ENCODE measurements at regions not wholly inside any gene's neighbourhood (a gene's known extent, or its start where the extent isn't known, plus 50 kb on each side); places are given as distances from the start of the nearest gene placed in this dataset.

DNA sequence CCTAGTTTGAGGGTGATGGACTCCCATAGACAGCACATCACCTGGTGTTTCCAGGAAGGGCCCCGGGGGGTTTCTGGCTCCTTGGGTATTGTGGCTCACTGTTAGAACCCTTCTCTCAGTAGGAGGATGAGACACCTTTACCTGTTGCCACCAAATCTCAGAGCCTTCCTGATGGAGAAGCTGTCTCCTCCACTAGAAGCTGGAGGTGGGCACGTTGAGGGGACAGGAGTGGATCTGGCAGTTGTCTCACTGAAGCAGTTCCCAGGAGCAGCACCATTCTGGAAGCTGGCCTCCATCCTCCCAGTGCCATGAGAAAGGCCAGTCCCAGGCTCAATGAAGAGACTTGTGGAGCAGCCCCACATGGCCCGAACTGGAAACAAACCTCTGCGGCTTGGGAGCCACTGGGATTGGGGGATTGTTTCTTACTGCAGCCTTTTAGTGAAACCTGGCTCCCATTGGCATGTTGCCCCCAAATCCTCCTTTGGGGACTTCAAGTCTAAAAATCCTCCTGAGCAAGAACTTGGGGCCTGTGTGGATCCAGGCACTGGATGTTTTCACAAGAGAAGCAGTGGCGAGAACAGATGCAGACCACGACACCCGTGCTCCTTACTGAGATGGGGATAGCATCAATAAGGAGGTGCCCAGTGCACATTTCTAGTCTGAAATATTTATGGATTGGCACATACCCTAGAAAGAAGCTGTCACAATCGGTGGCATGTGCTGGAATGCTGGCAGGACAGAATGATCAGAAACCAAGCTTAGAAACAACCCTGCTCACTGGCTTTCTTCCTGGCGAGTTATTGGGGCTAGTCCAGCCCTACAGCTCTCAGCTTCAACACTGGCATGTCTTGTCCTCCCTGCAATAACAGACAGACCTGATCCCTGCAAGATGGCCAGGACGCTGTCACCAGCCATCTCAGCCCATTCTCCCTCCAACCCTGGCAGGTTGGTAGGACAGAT is 223.7 kb upstream of the AJAP1 start:
- POLR2A ChIA-PET, result no interaction called here
- CTCF ChIA-PET, result no interaction called here

DNA sequence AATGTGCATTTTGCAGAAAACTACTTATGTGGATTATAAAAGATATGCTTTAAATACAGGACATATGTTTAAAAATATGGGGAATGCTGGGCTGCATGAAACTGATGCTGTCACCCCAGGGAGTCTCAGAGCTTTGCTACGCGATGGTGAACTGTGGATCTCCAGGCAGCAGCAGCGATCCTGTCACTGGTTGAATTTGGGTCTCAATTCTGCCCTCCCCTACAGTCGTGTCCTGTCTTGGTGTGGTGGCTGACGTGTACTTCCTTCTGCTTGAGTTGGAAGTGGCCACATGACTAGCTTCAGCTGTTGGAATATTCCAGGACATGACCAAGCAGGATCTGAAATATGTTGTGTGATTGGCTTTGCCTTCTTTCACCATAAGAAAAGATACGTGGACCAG is 222.9 kb upstream of the AJAP1 start:
- CTCF ChIA-PET, result no interaction called here
- POLR2A ChIA-PET, result no interaction called here

DNA sequence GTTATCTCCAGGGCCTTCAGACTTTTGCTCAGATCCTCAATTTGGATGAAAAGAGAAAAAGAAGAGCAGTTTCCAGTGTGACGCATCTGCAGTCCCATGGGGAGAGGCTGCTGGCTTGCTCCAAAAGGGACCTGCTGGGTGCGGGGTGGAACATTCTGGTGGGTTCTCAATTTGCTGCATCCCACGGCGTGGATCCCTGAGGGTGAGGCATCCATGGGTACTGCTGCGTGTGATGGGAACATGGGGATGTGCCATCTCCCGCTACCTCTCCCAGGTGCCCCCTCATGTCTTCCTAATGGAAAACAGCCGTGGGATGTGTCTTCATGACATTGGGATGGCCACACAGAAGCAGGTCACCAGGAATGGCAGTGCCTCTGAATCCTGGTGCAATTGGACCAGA is 221.3 kb upstream of the AJAP1 start:
- CTCF ChIA-PET, result no interaction called here
- POLR2A ChIA-PET, result no interaction called here

DNA sequence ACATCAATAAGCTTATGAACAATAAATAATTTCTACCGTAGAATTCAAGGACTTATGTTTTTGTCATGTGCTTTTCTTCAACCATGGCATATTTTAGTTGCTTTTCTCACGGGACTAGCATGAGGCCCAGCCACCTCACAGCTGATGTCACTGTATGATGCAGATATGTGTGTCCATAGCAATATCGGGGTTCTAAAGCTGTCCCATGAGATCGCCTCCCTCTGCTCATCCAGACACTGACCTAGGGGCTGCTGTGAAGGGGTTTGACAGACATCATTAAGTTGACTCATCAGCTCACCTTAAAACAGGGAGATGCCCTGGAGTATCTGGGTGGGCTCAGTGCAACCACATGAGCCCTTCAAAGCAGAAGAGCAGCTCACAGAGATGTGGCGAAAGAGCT is 210.3 kb upstream of the AJAP1 start:
- POLR2A ChIA-PET, result no interaction called here
- CTCF ChIA-PET, result no interaction called here

DNA sequence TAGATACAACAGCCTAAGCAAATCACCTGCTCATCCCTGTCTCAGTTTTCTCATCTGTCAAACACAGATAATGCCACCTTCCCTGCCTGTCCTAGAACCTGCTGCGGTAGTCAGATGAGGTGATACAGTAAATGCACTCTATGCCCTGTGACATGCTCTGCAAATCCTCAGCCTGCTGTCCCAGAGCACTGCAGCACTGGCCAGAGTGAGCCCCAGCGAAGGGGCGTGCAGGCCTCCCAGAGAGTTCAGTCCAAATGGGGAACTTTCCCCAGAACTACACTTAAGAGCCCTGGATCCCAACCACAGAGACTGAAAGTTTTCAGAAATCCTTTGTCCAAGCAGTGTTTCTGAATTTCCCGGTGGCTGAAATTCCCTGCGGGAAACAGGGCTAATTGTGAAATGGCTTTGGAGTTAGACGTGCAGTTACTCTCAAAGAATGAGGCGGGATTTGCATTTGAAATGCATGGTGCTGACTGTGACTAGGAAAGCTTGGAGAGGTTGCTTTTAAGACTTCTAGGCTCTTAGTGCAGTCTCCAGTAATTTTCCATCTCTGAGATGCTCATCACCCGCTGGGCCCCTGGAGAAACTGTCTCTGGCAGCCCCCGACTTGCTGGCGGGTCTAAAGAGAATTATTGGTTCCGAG is 206.5 kb upstream of the AJAP1 start:
- ChIA-PET POLR2A (no interaction called here), CTCF (no interaction called here)

DNA sequence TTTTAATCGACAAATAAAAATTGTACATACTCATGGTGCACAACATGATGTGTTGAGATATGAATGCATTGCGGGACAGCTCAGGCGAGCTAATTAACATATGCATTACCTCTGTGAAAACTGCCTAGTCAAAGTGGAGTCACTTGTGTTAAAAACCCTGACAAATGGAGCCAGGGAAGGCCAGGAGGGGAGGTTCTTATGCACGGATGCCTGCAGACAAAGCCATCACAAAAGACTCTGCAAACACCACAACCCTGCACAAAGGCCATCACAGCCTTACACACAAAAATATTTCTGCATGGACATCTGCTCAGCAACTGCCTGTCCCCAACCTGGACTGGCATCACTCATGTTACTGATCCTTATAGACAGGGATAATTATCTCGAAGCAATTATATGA is 204.4 kb upstream of the AJAP1 start:
- ChIA-PET CTCF (no interaction called here), POLR2A (no interaction called here)

DNA sequence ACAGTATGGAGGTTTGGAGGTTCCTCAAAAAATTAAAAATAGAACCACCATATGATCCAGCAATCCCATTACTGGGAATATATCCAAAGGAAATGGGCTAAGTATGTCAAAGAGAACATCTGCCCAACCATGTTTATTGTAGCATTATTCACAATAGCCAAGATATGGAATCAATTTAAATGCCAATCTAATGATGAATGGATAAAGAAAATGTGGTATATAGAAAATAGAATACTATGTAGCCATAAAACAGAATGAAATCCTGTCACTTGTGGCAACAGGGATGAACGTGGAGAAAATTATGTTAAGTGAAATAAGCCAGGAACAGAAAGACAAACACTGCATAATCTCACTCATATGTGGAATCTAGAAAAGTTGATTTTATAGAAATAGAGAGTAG is 201.7 kb upstream of the AJAP1 start:
- ChIA-PET CTCF (no interaction called here), POLR2A (no interaction called here)

DNA sequence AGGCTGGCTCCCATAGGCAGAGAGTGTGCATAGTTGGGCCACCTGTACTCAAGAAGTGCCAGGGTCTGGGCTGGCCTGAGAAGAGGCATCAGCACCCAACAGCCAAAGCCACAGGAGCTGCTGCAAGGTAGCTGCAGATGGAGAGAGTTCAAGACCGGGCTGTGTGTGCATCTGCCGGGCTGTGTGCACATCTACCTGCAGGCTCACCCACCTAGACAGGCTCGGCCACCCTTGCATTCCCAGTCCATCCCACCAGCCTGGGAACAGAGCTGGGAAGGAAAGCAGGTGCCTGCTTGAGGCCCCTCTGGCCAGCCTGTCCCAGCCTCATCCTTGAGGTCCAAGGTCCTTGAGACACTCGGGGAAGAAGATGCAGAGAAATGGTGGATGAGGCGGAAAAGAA is 194.4 kb upstream of the AJAP1 start:
- POLR2A ChIA-PET, result no interaction called here
- CTCF ChIA-PET, result no interaction called here

DNA sequence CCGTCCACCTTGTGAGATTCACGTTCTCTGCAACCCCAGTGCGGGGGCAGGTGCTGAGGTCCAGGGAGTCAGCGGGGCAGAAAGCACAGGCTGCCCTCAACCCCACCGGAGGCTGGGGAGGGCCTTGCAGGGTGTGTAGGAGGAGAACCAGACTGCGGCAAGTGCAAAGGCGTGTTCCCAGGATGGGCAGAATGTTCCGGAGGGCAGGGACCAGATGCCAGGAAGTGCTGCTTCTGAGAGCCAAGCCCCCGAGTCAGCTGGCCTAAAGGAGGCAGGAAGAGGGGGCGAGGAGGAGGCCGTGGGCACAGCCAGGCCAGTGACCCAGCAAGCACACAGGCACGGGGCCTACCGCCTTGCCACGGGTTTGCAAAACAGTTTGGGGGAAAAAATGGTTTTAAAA is 193.8 kb upstream of the AJAP1 start:
- ChIA-PET POLR2A (no interaction called here), CTCF (no interaction called here)

DNA sequence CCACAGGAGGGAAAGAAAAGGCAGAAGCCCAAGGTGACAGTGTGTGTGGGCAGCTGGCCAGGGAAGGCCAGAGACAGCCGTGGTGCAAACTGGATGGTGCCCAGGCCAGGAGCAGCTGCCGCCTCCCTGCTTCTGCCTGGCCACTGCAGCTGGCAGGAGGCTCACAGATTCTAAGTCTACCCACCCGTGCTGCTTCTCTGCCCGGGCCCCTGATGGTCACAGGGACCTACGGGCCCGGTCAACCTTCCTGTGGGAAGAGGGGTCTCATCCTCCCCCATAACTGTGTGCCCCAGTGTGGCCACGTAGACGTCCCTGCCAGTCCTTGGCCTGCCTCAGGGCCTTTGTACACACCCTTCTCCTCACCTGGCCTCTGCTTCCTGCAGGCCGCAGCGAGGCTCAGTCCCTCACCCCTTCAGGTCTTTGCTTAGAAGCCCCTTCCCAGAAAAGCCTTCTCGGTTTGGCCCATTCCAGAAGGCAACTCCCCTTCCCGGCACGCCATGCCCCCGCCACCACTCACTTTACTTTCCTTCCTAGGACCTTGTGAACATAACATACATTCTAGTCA is 192.6 kb upstream of the AJAP1 start:
- CTCF ChIA-PET, result no interaction called here
- POLR2A ChIA-PET, result no interaction called here

DNA sequence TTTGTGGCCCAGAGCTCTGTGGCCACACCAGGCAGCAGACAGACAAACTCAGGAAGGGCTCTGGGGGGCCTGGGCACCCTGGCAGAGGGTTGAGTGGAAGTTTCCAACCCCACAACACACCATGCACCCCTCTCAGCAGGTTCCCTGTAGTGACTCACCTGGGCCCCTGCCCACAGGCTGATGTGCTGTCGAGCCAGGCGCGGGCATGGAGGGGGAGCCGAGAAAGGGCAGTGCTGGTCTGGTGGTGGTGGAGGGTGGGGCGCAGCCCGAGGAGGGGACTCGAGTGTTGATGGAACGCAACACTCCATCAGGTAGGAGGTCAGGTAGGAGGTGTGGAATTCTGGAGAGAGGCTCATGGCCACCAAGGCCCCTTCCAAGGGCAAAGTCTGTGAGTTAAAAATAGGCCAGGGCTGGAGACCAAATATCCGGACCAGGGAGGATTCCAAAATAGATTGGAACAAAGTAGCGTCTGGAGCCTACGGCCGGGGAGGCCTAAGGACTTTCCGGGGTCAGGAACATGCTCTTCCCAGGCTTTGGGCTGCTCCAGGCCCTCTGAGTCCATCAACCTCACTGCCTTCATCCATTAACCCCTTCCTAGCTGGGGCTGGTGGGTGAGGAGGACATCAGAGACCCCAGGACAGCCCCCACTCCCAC is 191.5 kb upstream of the AJAP1 start:
- ChIA-PET POLR2A (no interaction called here), CTCF (no interaction called here)

DNA sequence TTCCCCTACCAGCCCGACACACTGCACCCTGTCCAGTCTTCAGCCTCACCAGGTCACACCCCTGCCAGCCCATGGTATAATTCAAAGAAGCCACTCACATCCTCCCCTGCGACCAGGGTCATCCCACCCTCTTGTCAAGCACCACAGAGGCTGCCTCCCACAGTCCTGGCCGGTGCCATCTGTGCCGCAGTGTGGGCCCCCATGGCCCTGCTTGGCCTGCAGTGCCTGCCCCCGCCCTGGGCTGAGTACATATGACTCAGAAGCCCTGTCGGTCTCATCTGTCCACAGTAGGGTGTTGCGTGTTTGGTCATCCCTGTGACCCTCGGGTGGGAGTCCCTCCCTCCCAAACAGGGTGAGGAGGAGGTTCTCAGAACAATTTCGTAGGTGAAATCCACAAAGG is 190.8 kb upstream of the AJAP1 start:
- ChIA-PET POLR2A (no interaction called here), CTCF (no interaction called here)

DNA sequence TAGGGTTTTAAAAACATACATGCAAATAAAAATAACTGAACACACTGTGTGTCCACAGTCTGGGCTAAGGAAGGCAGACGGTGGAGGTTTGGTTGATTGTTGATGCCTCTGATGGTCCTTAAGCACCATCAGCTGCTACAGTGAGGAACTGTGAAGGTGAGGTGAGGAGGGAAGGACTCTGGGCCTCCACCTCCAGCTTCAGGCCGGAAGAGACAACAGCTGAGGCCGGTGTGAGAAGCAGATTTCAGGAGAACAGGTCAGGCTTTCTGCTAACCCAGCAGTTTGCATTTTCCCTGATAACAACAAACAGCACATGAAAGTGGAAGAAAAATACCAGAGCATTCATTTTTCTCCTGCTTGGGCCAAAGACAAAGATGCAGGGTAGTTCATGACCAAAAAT is 189.9 kb upstream of the AJAP1 start:
- CTCF ChIA-PET, result no interaction called here
- POLR2A ChIA-PET, result no interaction called here

DNA sequence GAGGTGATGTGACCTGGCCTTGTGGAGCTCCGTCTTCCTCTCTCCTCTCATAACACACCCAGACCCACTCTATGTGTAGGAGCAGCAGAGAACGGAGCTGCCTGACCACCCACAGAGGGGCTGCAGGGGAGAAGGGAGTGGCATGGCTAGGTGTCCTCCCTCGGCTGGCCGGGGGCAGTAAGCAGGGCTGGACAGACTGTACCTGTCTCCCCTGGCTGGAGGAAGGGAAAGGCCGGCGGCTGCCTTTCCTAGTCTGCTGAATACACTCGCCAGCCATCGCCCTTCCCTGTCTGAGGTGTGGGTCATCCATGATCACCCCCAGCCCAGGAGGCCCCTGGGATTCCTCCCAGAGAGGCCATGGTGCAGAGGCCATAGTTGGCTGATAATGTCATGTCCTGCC is 187.2 kb upstream of the AJAP1 start:
- CTCF ChIA-PET, result no interaction called here

DNA sequence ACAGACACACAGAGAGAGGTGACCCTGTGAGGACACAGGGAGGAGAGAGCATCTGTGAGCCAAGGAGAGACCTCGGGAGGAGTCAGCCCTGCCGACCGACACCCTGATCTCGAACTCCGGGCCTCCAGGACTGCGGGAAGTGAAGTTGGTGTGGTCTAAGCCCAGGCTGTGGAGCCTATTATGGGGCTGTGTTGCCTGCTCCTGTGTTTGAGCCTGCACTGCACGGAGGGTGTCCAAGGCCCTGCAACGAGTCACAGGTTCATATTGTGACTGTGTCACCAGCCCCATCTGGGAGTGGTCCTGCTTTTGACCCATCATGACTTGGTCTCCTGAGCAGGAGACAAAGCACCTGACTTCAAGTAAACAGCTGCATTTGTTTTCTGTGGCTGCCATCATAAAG is 186.0 kb upstream of the AJAP1 start:
- CTCF ChIA-PET, result no interaction called here
- POLR2A ChIA-PET, result no interaction called here

More for the DNA sequence above, 187.2 kb upstream of the AJAP1 start:
- POLR2A ChIA-PET, result no interaction called here

DNA sequence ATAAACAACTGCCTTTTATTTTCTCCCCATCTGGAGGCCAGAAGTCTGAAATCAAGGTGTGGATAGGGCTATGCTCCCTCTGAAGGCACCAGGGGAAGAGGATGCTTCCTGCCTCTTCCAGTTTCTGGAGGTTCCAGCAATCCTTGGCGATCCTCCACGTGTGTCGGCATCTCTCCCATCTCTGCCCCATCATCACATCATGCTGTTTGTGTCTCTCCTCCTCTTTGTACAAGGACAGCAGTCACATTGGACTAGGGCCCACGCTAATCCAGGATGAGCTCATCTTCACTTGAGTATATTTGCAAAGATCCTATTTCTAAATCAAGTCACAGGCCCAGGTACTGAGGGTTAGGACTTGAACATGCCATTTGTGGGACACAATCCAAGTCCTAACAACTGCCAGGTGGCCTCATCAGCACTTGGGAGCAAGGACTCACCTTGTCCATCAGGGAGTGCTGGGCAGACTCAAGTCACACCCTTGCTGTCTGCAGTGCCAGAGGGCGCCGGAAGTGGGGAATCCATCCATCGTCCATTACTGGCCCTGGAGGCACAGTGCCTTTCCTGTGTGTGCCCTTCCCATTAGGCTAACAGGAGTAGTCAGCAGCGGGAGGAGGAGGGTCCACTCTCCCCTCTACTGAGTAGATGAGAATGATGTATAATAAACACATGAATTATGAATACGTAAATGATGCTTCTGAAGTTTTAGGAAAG is 185.4 kb upstream of the AJAP1 start:
- POLR2A ChIA-PET, result no interaction called here
- CTCF ChIA-PET, result no interaction called here

DNA sequence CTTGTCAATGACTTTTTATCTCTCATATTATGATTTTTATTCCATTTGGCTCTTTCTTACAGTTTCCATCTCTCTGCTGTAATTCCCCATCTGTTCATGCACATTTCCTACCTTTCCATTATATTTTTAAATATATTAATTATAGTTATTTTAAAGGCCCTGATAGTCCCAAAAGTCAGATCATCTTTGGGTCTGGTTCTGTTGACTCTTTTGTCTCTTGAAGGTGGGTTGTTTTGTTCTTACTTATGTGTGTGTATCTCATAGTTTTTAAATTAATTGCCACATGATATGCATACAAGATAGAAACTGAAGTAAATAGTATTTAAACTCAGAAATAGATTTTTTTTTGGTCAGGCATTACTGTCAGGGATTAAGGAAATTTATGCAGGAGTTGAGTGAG is 178.0 kb upstream of the AJAP1 start:
- ChIA-PET POLR2A (interaction anchor here (0.6 kb wide), 1 partner anchor 41 kb away, joined by 3 read pairs; no protein-coding TSS in a partner anchor), CTCF (no interaction called here)

DNA sequence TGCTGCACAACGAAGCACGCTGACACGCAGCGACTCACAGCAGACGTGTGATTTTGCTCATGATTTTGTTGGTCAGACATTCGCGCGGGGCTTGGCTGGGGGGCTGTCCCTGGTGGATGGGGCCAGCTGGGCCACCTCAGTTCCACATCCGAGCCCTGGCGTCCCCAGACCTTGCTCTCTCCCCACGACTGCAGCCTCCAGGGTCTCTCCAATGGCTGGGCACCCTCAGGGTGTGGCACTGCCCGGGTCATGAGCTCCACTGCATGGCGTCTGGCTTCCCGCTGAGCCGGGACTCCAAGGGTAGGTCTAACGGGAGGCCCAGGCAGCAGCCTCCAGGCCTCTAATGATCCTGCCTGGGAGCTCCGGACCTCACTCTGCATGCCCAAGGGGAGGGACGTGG is 173.0 kb upstream of the AJAP1 start:
- ChIA-PET CTCF (no interaction called here), POLR2A (no interaction called here)

DNA sequence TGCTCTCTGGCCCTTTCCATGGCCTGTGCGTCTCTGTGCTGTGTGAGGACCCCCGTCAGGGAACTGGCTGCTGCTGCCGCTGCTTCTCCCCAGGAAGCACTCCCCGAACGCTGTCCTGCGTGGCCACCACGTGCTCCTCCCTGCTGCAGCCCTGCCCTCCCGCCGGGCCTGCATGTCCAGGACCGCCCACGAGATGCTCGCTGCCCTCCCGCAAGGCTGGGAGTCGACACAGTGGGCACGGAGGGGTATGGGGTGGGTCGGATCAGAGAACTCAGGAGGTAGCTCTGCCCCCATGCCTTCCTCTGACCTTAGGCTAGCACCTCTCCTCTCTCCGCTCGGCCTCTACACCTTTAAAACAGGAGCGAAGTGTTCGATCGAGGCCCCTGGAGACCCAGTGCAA is 171.9 kb upstream of the AJAP1 start:
- CTCF ChIA-PET, result no interaction called here
- POLR2A ChIA-PET, result no interaction called here

DNA sequence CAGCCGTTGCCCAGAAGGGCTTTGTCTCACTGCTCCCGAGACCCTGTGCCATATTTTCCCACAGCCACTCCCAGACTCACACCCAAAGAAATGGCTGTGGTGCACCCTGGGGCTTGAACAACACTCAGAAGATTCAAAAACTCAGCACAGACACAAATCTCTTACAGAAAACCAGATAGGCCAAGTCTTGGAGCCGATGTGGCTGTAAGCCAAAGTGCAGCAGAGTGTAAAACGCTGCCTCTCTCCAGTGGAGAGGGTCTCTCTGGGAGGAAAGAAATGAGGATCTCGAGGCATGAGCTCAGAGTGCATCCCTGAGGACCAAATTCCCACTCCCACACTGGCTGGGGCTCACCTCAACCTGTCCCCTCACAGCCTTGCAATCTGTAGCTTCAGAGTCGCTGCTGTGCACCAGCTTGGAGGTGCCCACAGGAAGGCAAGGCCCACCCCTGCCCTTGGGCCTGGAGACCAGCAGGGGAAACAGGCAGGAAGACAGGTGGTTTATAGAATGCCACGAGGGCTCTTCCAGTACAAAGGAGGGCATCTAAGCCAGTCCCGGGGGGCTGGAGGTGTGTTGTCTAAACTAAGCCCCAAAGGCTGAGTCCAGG is 171.3 kb upstream of the AJAP1 start:
- POLR2A ChIA-PET, result no interaction called here
- CTCF ChIA-PET, result no interaction called here
